Nucleus accumbens (tissue), 56 donors: ENCODE measurements at regions not wholly inside any gene's neighbourhood (a gene's known extent, or its start where the extent isn't known, plus 50 kb on each side); places are given as distances from the start of the nearest gene placed in this dataset.
"Not testable (repeated sequence)": the region's sequence is repeated elsewhere in the genome, so short reads cannot be mapped to it uniquely, and the experiment has no call there.

Experiments used
- DNase-seq, 56 donors: peaks; one replicate each; lab custom pipeline; 2025; lab: John Stamatoyannopoulos, UW

DNA sequence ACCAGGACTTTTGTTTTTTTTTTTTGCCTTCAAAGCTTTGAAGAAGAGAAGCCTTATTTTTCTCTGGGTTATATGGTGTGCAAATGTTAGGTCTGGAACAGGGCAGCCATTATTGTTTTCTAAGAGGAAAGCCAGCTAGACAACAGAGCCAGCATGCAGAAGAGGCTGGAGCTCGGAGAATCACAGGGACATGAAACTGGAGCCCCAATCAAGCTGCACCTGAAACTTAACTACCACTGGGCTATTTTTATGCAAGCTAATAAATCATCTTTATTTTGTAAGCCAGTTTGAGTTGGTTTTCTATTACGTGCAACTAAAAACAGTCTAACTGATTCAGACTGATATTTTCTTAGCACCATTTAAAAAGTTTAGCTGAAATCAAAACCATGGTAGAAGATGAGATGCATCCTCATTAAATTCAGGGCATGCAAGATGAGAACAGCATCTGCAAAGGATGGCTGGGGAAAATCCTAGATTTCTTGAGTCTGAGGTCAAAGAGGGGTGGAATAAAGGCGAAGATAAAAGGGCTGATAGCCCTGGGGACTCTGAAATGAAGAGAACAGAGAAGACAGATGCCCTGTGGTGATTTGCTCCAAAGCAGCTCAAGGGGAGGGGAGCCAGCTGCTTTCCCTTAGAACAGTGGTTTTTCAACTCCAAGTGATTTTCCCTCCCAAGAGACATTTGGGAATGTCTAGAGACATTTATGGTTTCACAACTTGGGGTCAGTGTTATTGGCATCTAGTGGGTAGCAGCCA lies 177.1 kb upstream of the WSCD1 start:
- DNase-seq = peak in 17 of 56 donors; percentile 5 to 59 (median 17)

DNA sequence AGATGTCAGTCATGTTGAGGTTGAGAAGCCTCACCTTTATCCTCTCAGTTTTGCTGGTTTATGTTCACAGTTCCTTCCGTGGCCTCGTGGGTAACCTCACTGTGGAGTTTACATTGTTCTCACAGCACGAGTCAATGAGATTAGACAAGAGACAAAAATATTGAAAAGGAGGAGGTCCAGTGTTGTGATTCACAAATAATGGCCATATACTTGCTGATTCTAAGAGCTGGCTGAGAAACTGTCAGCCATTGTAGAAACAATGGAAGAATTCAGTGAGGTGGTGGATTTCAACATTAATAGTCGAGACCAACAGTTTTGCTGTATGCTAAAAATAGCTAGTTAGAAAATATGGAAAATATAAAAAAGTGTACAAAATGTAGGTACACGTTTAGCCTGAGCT lies 176.4 kb upstream of the WSCD1 start:
- no peak for DNase-seq

DNA sequence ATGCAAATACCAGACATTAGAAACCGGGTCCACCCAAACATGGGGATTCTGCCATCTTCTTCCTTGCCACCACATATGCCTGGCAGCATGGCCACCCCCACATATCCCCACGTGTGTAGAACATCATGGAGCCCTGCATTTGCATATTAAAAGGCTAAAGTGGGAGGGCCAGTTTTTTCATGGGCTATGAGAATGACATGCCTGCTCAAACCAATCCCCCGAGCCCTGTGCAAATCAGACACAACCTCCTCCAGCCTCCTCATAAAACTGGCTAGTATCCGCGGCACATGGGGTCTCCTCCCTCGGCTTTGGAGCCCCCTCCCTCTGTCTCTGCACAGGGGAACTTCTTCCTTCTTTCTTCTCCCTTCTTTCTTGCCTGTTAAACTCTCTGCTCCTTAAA lies 174.9 kb upstream of the WSCD1 start:
- DNase-seq = no peak

DNA sequence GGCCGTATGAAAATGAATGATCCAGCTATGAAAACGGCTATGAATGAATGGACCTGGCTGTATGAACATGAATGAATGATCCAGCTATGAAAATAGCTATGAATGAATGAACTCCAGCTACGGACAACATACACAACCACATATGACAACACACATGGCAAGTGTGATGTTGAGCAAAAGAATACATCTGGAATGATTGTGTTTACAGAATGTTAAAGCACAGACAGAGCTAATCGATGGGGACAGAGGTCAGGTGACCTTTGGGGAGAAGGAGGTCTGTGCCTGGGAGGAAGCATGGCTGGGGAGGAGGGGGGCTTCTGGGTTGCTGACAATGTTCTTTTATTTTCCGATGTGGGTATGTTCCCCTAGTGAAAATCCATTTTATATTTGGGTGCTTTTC lies 174.0 kb upstream of the WSCD1 start:
- no peak for DNase-seq

DNA sequence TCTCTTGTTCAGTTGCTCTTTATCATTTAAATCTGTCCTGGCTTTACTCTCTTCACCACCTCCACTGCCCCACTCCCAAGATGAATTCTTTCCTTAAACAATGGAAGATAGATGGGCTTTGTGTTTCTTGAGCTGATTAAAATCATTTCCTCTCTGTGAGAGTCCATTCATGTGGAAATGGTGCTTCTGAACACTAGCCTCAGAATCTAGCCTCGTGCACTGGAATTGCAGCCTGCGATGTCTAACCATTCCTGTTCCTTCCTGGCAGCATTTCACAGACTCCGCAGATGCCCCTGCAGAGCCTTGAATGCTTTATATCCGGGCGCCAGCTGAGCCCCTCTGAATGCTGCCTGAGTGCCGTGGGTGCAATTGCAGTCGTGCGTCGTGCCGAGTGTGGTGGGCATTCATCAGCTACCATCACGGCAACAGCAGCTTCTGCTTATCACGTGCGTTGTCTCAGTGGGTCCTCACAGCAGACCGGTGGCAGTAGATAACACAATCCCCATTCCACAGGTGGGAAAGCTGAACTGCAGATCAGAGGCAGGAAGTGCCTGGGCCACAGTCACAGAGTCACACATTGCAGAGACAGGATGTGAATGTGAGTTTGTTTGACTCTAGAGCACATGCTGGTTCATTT lies 172.8 kb upstream of the WSCD1 start:
- DNase-seq = peak in 2 of 56 donors; percentile 8 to 10

DNA sequence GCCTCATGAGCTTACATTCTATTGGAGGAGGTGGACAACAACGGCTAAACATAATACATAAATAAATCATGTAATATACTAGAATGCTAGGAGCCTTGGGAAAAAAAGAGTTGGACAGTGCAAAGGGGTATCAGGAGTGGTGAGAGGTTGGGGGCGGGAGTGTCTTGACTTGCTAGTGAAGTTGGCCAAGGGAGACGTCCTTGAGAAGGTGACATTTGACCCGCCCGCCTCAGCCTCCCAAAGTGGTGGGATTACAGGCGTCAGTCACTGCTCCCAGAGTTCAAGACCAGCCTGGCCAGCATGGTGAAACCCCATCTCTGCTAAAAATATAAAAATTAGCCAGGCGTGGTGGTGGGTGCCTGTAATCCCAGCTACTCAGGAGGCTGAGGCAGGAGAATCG lies 172.2 kb upstream of the WSCD1 start:
- not testable (repeated sequence) for DNase-seq

DNA sequence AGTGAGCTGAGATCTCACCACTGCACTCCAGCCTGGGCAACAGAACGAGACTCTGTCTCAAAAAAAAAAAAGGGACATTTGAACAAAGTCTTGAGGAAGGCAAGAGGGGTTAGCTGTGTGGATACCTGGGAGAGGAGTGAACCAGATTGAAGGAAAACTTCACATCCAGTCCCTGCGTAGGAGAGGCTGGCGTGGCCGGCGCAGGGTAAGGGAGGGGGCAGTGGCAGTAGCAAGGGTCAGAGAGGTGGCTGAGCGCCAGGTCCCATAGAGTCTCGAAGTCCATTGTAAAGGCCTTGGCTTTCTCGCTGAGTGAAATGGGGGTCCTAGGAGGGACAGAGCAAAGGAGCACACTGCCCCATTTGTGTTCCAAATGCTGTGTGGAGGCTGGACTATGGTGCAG lies 171.8 kb upstream of the WSCD1 start:
- DNase-seq = no peak

- no peak for DNase-seq
Observed at GRCh38 chr17:5899496-5900195, 170.5 kb upstream of the WSCD1 start.

DNA sequence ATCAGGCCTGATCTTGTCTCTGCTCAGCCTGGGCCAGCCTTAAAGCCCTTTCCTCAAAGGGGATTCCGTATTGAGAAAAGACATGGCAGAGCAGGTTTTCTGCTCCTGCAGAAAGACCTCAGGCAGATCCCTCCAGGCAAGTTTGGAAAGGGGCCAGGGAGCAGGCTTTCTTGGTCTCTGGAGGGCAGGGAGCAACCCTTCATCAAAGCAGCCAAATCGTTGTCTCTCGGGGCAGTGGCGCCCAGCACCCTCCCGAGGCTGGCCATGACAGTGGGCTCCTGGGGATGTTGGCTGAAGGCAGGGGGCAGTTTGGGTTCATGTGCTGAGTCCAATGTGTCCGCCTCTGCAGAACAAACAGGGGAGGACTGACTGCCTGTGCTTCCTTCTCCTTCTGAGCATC lies 168.4 kb upstream of the WSCD1 start:
- DNase-seq = no peak

GRCh38 chr17:5902181-5903140 lies 167.7 kb upstream of the WSCD1 start:
- DNase-seq = no peak

- no peak for DNase-seq
Observed at GRCh38 chr17:5911919-5912318, 158.3 kb upstream of the WSCD1 start.

DNA sequence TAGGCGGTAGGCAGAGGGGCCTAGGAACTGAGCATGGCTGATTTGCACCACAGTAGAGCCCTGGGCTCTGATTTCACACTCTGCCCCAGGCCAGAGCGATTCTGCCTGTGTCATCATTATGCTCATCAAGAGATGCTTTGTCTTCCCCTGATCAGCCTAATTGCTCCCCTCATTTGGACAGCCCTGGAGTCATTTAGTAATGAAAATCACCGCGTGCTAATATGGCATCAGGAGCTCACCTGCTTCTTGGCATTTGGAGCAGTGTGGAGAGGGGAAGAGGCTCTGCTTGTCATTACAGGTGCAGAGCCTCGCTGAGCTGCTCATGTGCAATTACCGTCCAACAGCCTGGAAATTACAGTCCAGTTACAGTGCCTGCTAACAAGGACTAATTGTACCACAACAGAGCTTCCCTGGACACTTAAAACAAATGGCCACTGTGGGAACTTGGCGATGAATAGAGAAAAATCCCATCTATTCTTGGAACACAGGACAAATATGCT lies 157.1 kb upstream of the WSCD1 start:
- DNase-seq = peak in 39 of 56 donors; percentile 4 to 79 (median 53)

GRCh38 chr17:5913641-5914040 lies 156.5 kb upstream of the WSCD1 start:
- no peak for DNase-seq

- DNase-seq = no peak
Observed at GRCh38 chr17:5915337-5915736, 154.8 kb upstream of the WSCD1 start.

DNA sequence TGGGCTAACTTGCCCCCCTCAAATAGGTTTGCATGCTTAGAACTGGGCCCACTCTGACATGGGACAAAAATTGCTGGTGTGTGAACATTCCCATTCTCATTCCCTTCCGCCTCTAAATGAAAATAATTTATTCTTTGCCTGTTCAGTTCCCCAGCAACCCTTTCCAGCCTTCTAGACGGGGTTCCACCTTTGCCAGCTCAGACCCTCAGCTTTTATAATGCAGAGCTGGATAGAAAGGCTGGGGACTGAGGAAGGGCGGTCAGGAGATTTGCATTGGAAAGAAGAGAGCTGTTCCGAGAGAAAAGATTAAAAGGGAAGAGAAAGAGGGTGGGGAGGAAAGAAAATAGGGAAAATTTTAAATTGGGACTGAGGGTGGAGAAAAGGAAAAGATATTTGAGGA lies 151.1 kb upstream of the WSCD1 start:
- no peak for DNase-seq

- DNase-seq = peak in 1 of 56 donors; percentile 30
Observed at GRCh38 chr17:5921512-5922282, 148.5 kb upstream of the WSCD1 start.

GRCh38 chr17:5922476-5922875 lies 147.7 kb upstream of the WSCD1 start:
- DNase-seq = no peak

- DNase-seq = no peak
Observed at GRCh38 chr17:5929721-5930120, 140.5 kb upstream of the WSCD1 start.

DNA sequence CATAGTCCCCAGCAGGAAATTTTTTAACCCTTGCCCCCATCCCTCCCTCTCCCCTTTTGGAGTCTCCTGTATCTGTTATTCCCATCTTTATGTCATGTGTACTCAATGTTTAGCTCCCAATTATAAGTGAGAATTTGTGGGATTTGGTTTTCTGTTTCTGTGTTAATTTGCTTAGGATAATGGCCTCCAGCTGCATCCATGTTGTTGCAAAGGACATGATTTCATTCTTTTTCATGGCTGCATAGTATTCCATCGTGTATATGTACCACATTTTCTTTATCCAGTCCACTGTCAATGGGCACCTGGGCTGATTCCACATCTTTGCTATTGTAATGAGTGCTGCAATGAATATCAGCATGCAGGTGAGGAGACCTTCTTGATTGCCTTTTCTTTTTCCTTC lies 139.6 kb upstream of the WSCD1 start:
- DNase-seq = not testable (repeated sequence)
